ENCODE measurements at regions not wholly inside any gene's neighbourhood (a gene's known extent, or its start where the extent isn't known, plus 50 kb on each side); places are given as distances from the start of the nearest gene placed in this dataset.

GRCh38 chr18:47735041-47735702 is 195.3 kb downstream of the SMAD2 start:
- peaks cover 49% of the 10 kb centered on the region for H3K27me3 Mint-ChIP-seq (ENCODE audit: low read depth, poor library complexity)
- no peak for DNase-seq
- H3K4me3 Mint-ChIP-seq = no peak overlapping the region
- H3K27ac Mint-ChIP-seq = no peak overlapping the region
- peaks cover 6% of the 10 kb centered on the region for H3K9me3 Mint-ChIP-seq
- H3K4me1 Mint-ChIP-seq = peaks cover 13% of the 10 kb centered on the region
- TF ChIP-seq CTCF (IDR thresholded peaks at IDR 0.05) = no peak
- H3K36me3 Mint-ChIP-seq (ENCODE audit: low read depth) = no peaks in the 10 kb centered on the region

- Mint-ChIP-seq H3K27me3 (ENCODE audit: low read depth, poor library complexity) (peaks cover 55% of the 10 kb centered on the region), H3K9me3 (no peaks in the 10 kb centered on the region), H3K4me3 (no peak overlapping the region), H3K4me1 (peaks cover 13% of the 10 kb centered on the region), H3K27ac (no peak overlapping the region), H3K36me3 (ENCODE audit: low read depth) (no peaks in the 10 kb centered on the region)
- no peak for TF ChIP-seq CTCF (IDR thresholded peaks at IDR 0.05)
- DNase-seq = no peak
These were observed 199.2 kb downstream of the SMAD2 start for GRCh38 chr18:47731276-47731675.

GRCh38 chr18:47730795-47731194 is 199.7 kb downstream of the SMAD2 start:
- no peak for DNase-seq
- Mint-ChIP-seq H3K27ac (no peak overlapping the region), H3K9me3 (no peaks in the 10 kb centered on the region), H3K36me3 (ENCODE audit: low read depth) (no peaks in the 10 kb centered on the region), H3K4me3 (no peak overlapping the region), H3K4me1 (peaks cover 8% of the 10 kb centered on the region), H3K27me3 (ENCODE audit: low read depth, poor library complexity) (peaks cover 50% of the 10 kb centered on the region)
- TF ChIP-seq CTCF (IDR thresholded peaks at IDR 0.05) = no peak

- Mint-ChIP-seq H3K4me1 (peaks cover 7% of the 10 kb centered on the region), H3K36me3 (ENCODE audit: low read depth) (no peaks in the 10 kb centered on the region)
These were observed 201.1 kb downstream of the SMAD2 start for GRCh38 chr18:47729356-47729755.

GRCh38 chr18:47728921-47729320 is 201.5 kb downstream of the SMAD2 start:
- no peak for TF ChIP-seq CTCF (IDR thresholded peaks at IDR 0.05)
- Mint-ChIP-seq H3K9me3 (no peaks in the 10 kb centered on the region), H3K36me3 (ENCODE audit: low read depth) (no peaks in the 10 kb centered on the region), H3K27me3 (ENCODE audit: low read depth, poor library complexity) (peaks cover 40% of the 10 kb centered on the region), H3K4me3 (no peak overlapping the region), H3K4me1 (peaks cover 7% of the 10 kb centered on the region), H3K27ac (no peak overlapping the region)
- DNase-seq = no peak

More at GRCh38 chr18:47729356-47729755, 201.1 kb downstream of the SMAD2 start:
- DNase-seq = no peak
- Mint-ChIP-seq H3K27me3 (ENCODE audit: low read depth, poor library complexity) (peaks cover 39% of the 10 kb centered on the region), H3K4me3 (no peak overlapping the region), H3K27ac (no peak overlapping the region), H3K9me3 (no peaks in the 10 kb centered on the region)
- TF ChIP-seq CTCF (IDR thresholded peaks at IDR 0.05) = no peak

GRCh38 chr18:47727409-47727808 is 203.1 kb downstream of the SMAD2 start:
- Mint-ChIP-seq H3K9me3 (no peaks in the 10 kb centered on the region), H3K4me3 (no peak overlapping the region), H3K27me3 (ENCODE audit: low read depth, poor library complexity) (peaks cover 44% of the 10 kb centered on the region), H3K27ac (no peak overlapping the region), H3K4me1 (peaks cover 7% of the 10 kb centered on the region), H3K36me3 (ENCODE audit: low read depth) (no peaks in the 10 kb centered on the region)
- no peak for DNase-seq
- no peak for TF ChIP-seq CTCF (IDR thresholded peaks at IDR 0.05)
